ENCODE measurements at regions not wholly inside any gene's neighbourhood (a gene's known extent, or its start where the extent isn't known, plus 50 kb on each side); places are given as distances from the start of the nearest gene placed in this dataset.

GRCh38 chr1:213324859-213325258 is 273.8 kb downstream of the RPS6KC1 start:
- Histone ChIP-seq H2AFZ (ENCODE audit: low read length) (no peak overlapping the region), H3F3A (ENCODE audit: insufficient read depth, low read length) (no peaks in the 10 kb centered on the region), H4K20me1 (ENCODE audit: insufficient read depth, low read length) (no peaks in the 10 kb centered on the region), H3K79me2 (ENCODE audit: low read length) (no peaks in the 10 kb centered on the region), H3K27ac (ENCODE audit: low read length) (no peak overlapping the region), H3K27me3 (replicated peaks; ENCODE audit: insufficient read depth, low read length) (no peaks in the 10 kb centered on the region), H3K9me2 (replicated peaks; ENCODE audit: insufficient read depth, low read length) (no peaks in the 10 kb centered on the region), H3K4me2 (ENCODE audit: low read depth, low read length) (no peak overlapping the region), H3K4me1 (ENCODE audit: low read length) (no peaks in the 10 kb centered on the region), H3K36me3 (replicated peaks; ENCODE audit: insufficient read depth, low read length) (no peaks in the 10 kb centered on the region), H3K4me3 (ENCODE audit: low read length) (no peak overlapping the region), H3K9ac (ENCODE audit: low read length) (no peak overlapping the region), H3K9me3 (replicated peaks; ENCODE audit: insufficient read depth, low read length) (no peaks in the 10 kb centered on the region)
- TF ChIP-seq EZH2phosphoT487 (IDR thresholded peaks at IDR 0.05; ENCODE audit: low read length) (no peak), CTCF (IDR thresholded peaks at IDR 0.05; ENCODE audit: low read length) (no peak), EZH2 (optimal IDR thresholded peaks at IDR 0.05; ENCODE audit: low read depth, low read length) (no peak)
- DNase-seq, result no peak

GRCh38 chr1:213325482-213325881 is 274.4 kb downstream of the RPS6KC1 start:
- no peak overlapping the region for H3K4me3 ChIP-seq (ENCODE audit: low read length)
- H2AFZ ChIP-seq (ENCODE audit: low read length), result no peak overlapping the region
- H3K9me2 ChIP-seq (replicated peaks; ENCODE audit: insufficient read depth, low read length), result no peaks in the 10 kb centered on the region
- H3K9me3 ChIP-seq (replicated peaks; ENCODE audit: insufficient read depth, low read length), result no peaks in the 10 kb centered on the region
- H3K4me1 ChIP-seq (ENCODE audit: low read length), result no peaks in the 10 kb centered on the region
- DNase-seq, result no peak
- no peaks in the 10 kb centered on the region for H3F3A ChIP-seq (ENCODE audit: insufficient read depth, low read length)
- no peaks in the 10 kb centered on the region for H3K36me3 ChIP-seq (replicated peaks; ENCODE audit: insufficient read depth, low read length)
- H3K27ac ChIP-seq (ENCODE audit: low read length), result no peak overlapping the region
- no peak overlapping the region for H3K4me2 ChIP-seq (ENCODE audit: low read depth, low read length)
- no peak for TF ChIP-seq EZH2 (optimal IDR thresholded peaks at IDR 0.05; ENCODE audit: low read depth, low read length)
- TF ChIP-seq EZH2phosphoT487 (IDR thresholded peaks at IDR 0.05; ENCODE audit: low read length), result no peak
- TF ChIP-seq CTCF (IDR thresholded peaks at IDR 0.05; ENCODE audit: low read length), result no peak
- H3K79me2 ChIP-seq (ENCODE audit: low read length), result no peaks in the 10 kb centered on the region
- no peaks in the 10 kb centered on the region for H3K27me3 ChIP-seq (replicated peaks; ENCODE audit: insufficient read depth, low read length)
- no peak overlapping the region for H3K9ac ChIP-seq (ENCODE audit: low read length)
- H4K20me1 ChIP-seq (ENCODE audit: insufficient read depth, low read length), result no peaks in the 10 kb centered on the region

- no peak for TF ChIP-seq CTCF (IDR thresholded peaks at IDR 0.05; ENCODE audit: low read length)
- no peak for TF ChIP-seq EZH2phosphoT487 (IDR thresholded peaks at IDR 0.05; ENCODE audit: low read length)
- TF ChIP-seq EZH2 (optimal IDR thresholded peaks at IDR 0.05; ENCODE audit: low read depth, low read length), result no peak
- Histone ChIP-seq H3K4me2 (ENCODE audit: low read depth, low read length) (no peak overlapping the region), H3K4me1 (ENCODE audit: low read length) (no peaks in the 10 kb centered on the region), H2AFZ (ENCODE audit: low read length) (no peak overlapping the region), H3K27ac (ENCODE audit: low read length) (no peak overlapping the region), H4K20me1 (ENCODE audit: insufficient read depth, low read length) (no peaks in the 10 kb centered on the region), H3K79me2 (ENCODE audit: low read length) (no peaks in the 10 kb centered on the region), H3K9me2 (replicated peaks; ENCODE audit: insufficient read depth, low read length) (no peaks in the 10 kb centered on the region), H3K9ac (ENCODE audit: low read length) (no peak overlapping the region), H3F3A (ENCODE audit: insufficient read depth, low read length) (no peaks in the 10 kb centered on the region), H3K9me3 (replicated peaks; ENCODE audit: insufficient read depth, low read length) (no peaks in the 10 kb centered on the region), H3K4me3 (ENCODE audit: low read length) (no peak overlapping the region), H3K36me3 (replicated peaks; ENCODE audit: insufficient read depth, low read length) (no peaks in the 10 kb centered on the region), H3K27me3 (replicated peaks; ENCODE audit: insufficient read depth, low read length) (no peaks in the 10 kb centered on the region)
- no peak for DNase-seq
Measured at GRCh38 chr1:213326281-213327016, 275.4 kb downstream of the RPS6KC1 start.

Data from MM.1S (cell line).